SK-N-SH (cell line): ENCODE measurements at regions not wholly inside any gene's neighbourhood (a gene's known extent, or its start where the extent isn't known, plus 50 kb on each side); places are given as distances from the start of the nearest gene placed in this dataset.

Experiments
- CTCF ChIA-PET: fragments of 300-600, 350-600 bp; formaldehyde crosslinking; extraction: SDS; loops from one replicate; lab custom pipeline; 2021; lab: Yijun Ruan, JAX
- POLR2A ChIA-PET: fragments of 350-600 bp; sonication (Branson Sonifier 250); formaldehyde crosslinking; extraction: SDS; loops from one replicate; lab custom pipeline; 2020; ENCODE audit warnings: antibody characterized with exemption, inconsistent platforms; lab: Yijun Ruan, JAX
- DNase-seq: peaks from one replicate; pipeline ENCODE4 v3.0.0; 2012
- H2AFZ ChIP-seq: fragments of 200-600 bp; sonication (generic); 2 replicates; pipeline ENCODE4 v1.8.1; 2016; ENCODE audit warnings: antibody characterized with exemption, mild to moderate bottlenecking, low read depth
- H3F3A ChIP-seq: fragments of 200-600 bp; sonication (generic); replicated peaks from 2 replicates; pipeline ENCODE3; 2016; ENCODE audit warnings: antibody characterized with exemption, mild to moderate bottlenecking; ENCODE audit not compliant: insufficient read depth
- H3K27ac ChIP-seq, 2 experiments: fragments of 200-500 bp in 1 of 2; fragments of 200-600 bp in 1 of 2; sonication (Bioruptor generic) in 1 of 2; sonication (generic), shearing (Covaris generic) in 1 of 2; 2 replicates each; pipeline versions ENCODE4 v1.5.1 to v1.6.1; 2014 to 2016; ENCODE audit warnings: low read depth in 2 of 2, inconsistent platforms in 1 of 2, low read length in 1 of 2, mild to moderate bottlenecking in 1 of 2, mixed read lengths in 1 of 2
- H3K27me3 ChIP-seq: fragments of 200-600 bp; sonication (generic), shearing (Covaris generic); 2 replicates; pipeline ENCODE4 v1.6.1; 2016; ENCODE audit warnings: mixed run types; ENCODE audit not compliant: insufficient read depth
- H3K36me3 ChIP-seq, 2 experiments: fragments of 200-500 bp in 1 of 2; fragments of 200-600 bp in 1 of 2; sonication (Bioruptor generic) in 1 of 2; sonication (generic) in 1 of 2; replicated peaks in 1 of 2; 2 replicates each; pipeline versions ENCODE3 to v1.5.1; 2014 to 2016; ENCODE audit warnings: low read length in 1 of 2, mild to moderate bottlenecking in 1 of 2; ENCODE audit not compliant: insufficient read depth in 2 of 2, control insufficient read depth in 1 of 2
- H3K4me1 ChIP-seq, 2 experiments: fragments of 200-500 bp in 1 of 2; fragments of 200-600 bp in 1 of 2; sonication (Bioruptor generic) in 1 of 2; sonication (generic), shearing (Covaris generic) in 1 of 2; 2 replicates each; pipeline versions ENCODE4 v1.5.1 to v1.6.1; 2014 to 2016; ENCODE audit warnings: low read depth in 1 of 2, low read length in 1 of 2, mixed run types in 1 of 2; ENCODE audit not compliant: insufficient read depth in 2 of 2, control insufficient read depth in 1 of 2
- H3K4me2 ChIP-seq: fragments of 200-600 bp; sonication (generic), shearing (Covaris generic); 2 replicates; pipeline ENCODE4 v1.6.1; 2017; ENCODE audit warnings: mixed run types
- H3K4me3 ChIP-seq, 2 experiments: fragments of 200-500 bp in 1 of 2; fragments of 200-600 bp in 1 of 2; sonication (Bioruptor generic) in 1 of 2; sonication (generic), shearing (Covaris generic) in 1 of 2; 2 replicates each; pipeline versions ENCODE4 v1.5.1 to v1.8.1; 2014 to 2016; ENCODE audit warnings: low read depth in 2 of 2, inconsistent platforms in 1 of 2, low read length in 1 of 2, mild to moderate bottlenecking in 1 of 2, mixed read lengths in 1 of 2, moderate library complexity in 1 of 2
- H3K79me2 ChIP-seq: fragments of 200-600 bp; sonication (generic); 2 replicates; pipeline ENCODE4 v1.8.1; 2017; ENCODE audit warnings: mild to moderate bottlenecking; ENCODE audit not compliant: insufficient read depth
- H3K9ac ChIP-seq: fragments of 200-600 bp; sonication (generic); 2 replicates; pipeline ENCODE4 v1.6.1; 2017; ENCODE audit warnings: mixed run types
- H3K9me2 ChIP-seq: fragments of 200-600 bp; sonication (generic); 2 replicates; pipeline ENCODE4 v1.6.1; 2017; ENCODE audit warnings: mixed run types
- H3K9me3 ChIP-seq: fragments of 200-600 bp; sonication (generic); 2 replicates; pipeline ENCODE4 v1.6.1; 2017; ENCODE audit warnings: mixed run types, mild to moderate bottlenecking, moderate library complexity
- H4K20me1 ChIP-seq: fragments of 200-600 bp; sonication (generic); 2 replicates; pipeline ENCODE4 v1.6.1; 2017; ENCODE audit warnings: mild to moderate bottlenecking, mixed run types; ENCODE audit not compliant: insufficient read depth
- CTCF ChIP-seq: fragments of 200-600 bp; sonication (generic); IDR thresholded peaks from 2 replicates; pipeline ENCODE4 v1.6.1; 2017; ENCODE audit warnings: antibody characterized with exemption, mild to moderate bottlenecking, moderate library complexity
- GABPA ChIP-seq: IDR thresholded peaks from 2 replicates; pipeline ENCODE4 v1.4.0; 2012; ENCODE audit warnings: low read depth, mild to moderate bottlenecking
- MXI1 ChIP-seq: IDR thresholded peaks from 2 replicates; pipeline ENCODE4 v1.6.1; 2012; ENCODE audit warnings: mild to moderate bottlenecking, low read depth, low read length, improper control_type of control experiment
- NFIC ChIP-seq: IDR thresholded peaks from 2 replicates; pipeline ENCODE4 v1.4.0; 2012; ENCODE audit warnings: borderline replicate concordance
- POLR2AphosphoS5 ChIP-seq: IDR thresholded peaks from 2 replicates; pipeline ENCODE4 v1.6.1; 2012; ENCODE audit warnings: low read depth, low read length
- RAD21 ChIP-seq: IDR thresholded peaks from 2 replicates; pipeline ENCODE4 v1.6.1; 2012; ENCODE audit warnings: mild to moderate bottlenecking, low read length
- RCOR1 ChIP-seq: fragments of 150-350 bp; IDR thresholded peaks from 2 replicates; pipeline ENCODE4 v1.6.1; 2017; ENCODE audit warnings: antibody characterized with exemption, low read length
- REST ChIP-seq: IDR thresholded peaks from 2 replicates; pipeline ENCODE4 v1.6.1; 2012; ENCODE audit warnings: mild to moderate bottlenecking, low read depth, low read length, moderate library complexity
- TAF1 ChIP-seq: IDR thresholded peaks from 2 replicates; pipeline ENCODE4 v1.6.1; 2012; ENCODE audit warnings: low read depth, mild to moderate bottlenecking, low read length, moderate library complexity, borderline replicate concordance
- USF1 ChIP-seq: IDR thresholded peaks from 2 replicates; pipeline ENCODE4 v1.4.0; 2012; ENCODE audit warnings: low read depth, borderline replicate concordance
- USF2 ChIP-seq: fragments of 150-350 bp; IDR thresholded peaks from 2 replicates; pipeline ENCODE4 v1.6.1; 2017; ENCODE audit warnings: antibody characterized with exemption, low read length, low read depth, borderline replicate concordance
- WGBS: methylation state at CpG from one replicate; pipeline ENCODE4 v1.1.6; 2017; ENCODE audit warnings: low lambda C conversion rate; 5-methylcytosine and 5-hydroxymethylcytosine counted together

- no peaks in the 10 kb centered on the region for H3K4me1 ChIP-seq
- H3K36me3 ChIP-seq = no peaks in the 10 kb centered on the region
These were observed 449.1 kb upstream of the NRP1 start for GRCh38 chr10:33783557-33783956.

More at GRCh38 chr10:33783557-33783956, 449.1 kb upstream of the NRP1 start:
- CTCF ChIA-PET = no interaction called here
- no peaks in the 10 kb centered on the region for H3K9me3 ChIP-seq
- DNase-seq = no peak
- TF ChIP-seq REST (no peak), RAD21 (no peak), USF2 (no peak), RCOR1 (no peak), CTCF (no peak), TAF1 (no peak), NFIC (no peak), POLR2AphosphoS5 (no peak), USF1 (no peak), GABPA (no peak), MXI1 (no peak)
- H3K4me2 ChIP-seq = no peak overlapping the region
- no peaks in the 10 kb centered on the region for H4K20me1 ChIP-seq
- no peaks in the 10 kb centered on the region for H3K27me3 ChIP-seq
- no peaks in the 10 kb centered on the region for H3K9me2 ChIP-seq
- no peak overlapping the region for H2AFZ ChIP-seq
- H3K4me3 ChIP-seq = no peak overlapping the region
- POLR2A ChIA-PET = no interaction called here
- 24% methylated on average over 1 of the region's 1 CpG for WGBS
- H3K27ac ChIP-seq = no peak overlapping the region
- H3F3A ChIP-seq = no peaks in the 10 kb centered on the region
- H3K9ac ChIP-seq = no peak overlapping the region
- H3K79me2 ChIP-seq = no peaks in the 10 kb centered on the region
